ENCODE measurements at regions not wholly inside any gene's neighbourhood (a gene's known extent, or its start where the extent isn't known, plus 50 kb on each side); places are given as distances from the start of the nearest gene placed in this dataset.

GRCh38 chr13:88590574-88590973 lies 919.4 kb downstream of the SLITRK5 start:
- no peak overlapping the region for H3K27ac ChIP-seq (replicated peaks)
- H3K4me3 ChIP-seq (replicated peaks; ENCODE audit: insufficient read depth, low read length), result no peak overlapping the region
- TF ChIP-seq GABPA (IDR thresholded peaks at IDR 0.05; ENCODE audit: low read depth), result no peak
- TF ChIP-seq POLR2AphosphoS5 (IDR thresholded peaks at IDR 0.05; ENCODE audit: low read depth), result no peak
- no peak for TF ChIP-seq REST (IDR thresholded peaks at IDR 0.05; ENCODE audit: insufficient replicate concordance, low read depth)
- TF ChIP-seq SPI1 (IDR thresholded peaks at IDR 0.05; ENCODE audit: borderline replicate concordance, low read depth), result no peak
- no peak for TF ChIP-seq CTCF (IDR thresholded peaks at IDR 0.05; ENCODE audit: insufficient read depth, low read length)
- no peaks in the 10 kb centered on the region for H3K27me3 ChIP-seq (ENCODE audit: insufficient read depth, poor library complexity, severe bottlenecking)
- no peak for DNase-seq (ENCODE audit: low read depth in 1 of 2, low spot score in 1 of 2)

GRCh38 chr13:88592105-88592504 lies 920.9 kb downstream of the SLITRK5 start:
- Histone ChIP-seq H3K27ac (replicated peaks) (no peak overlapping the region), H3K4me3 (replicated peaks; ENCODE audit: insufficient read depth, low read length) (no peak overlapping the region), H3K27me3 (ENCODE audit: insufficient read depth, poor library complexity, severe bottlenecking) (no peaks in the 10 kb centered on the region)
- no peak for DNase-seq (ENCODE audit: low read depth in 1 of 2, low spot score in 1 of 2)
- no peak for TF ChIP-seq REST (IDR thresholded peaks at IDR 0.05; ENCODE audit: insufficient replicate concordance, low read depth)
- no peak for TF ChIP-seq CTCF (IDR thresholded peaks at IDR 0.05; ENCODE audit: insufficient read depth, low read length)
- no peak for TF ChIP-seq POLR2AphosphoS5 (IDR thresholded peaks at IDR 0.05; ENCODE audit: low read depth)
- TF ChIP-seq GABPA (IDR thresholded peaks at IDR 0.05; ENCODE audit: low read depth), result no peak
- no peak for TF ChIP-seq SPI1 (IDR thresholded peaks at IDR 0.05; ENCODE audit: borderline replicate concordance, low read depth)

GRCh38 chr13:88601949-88602348 lies 930.8 kb downstream of the SLITRK5 start:
- TF ChIP-seq POLR2AphosphoS5 (IDR thresholded peaks at IDR 0.05; ENCODE audit: low read depth), result no peak
- no peak for DNase-seq (ENCODE audit: low read depth in 1 of 2, low spot score in 1 of 2)
- Histone ChIP-seq H3K27me3 (ENCODE audit: insufficient read depth, poor library complexity, severe bottlenecking) (no peaks in the 10 kb centered on the region), H3K27ac (replicated peaks) (no peak overlapping the region), H3K4me3 (replicated peaks; ENCODE audit: insufficient read depth, low read length) (no peak overlapping the region)

GRCh38 chr13:88602786-88603777 lies 931.9 kb downstream of the SLITRK5 start:
- no peak overlapping the region for H3K27ac ChIP-seq (replicated peaks)

More at GRCh38 chr13:88602786-88603777, 931.9 kb downstream of the SLITRK5 start:
- no peaks in the 10 kb centered on the region for H3K27me3 ChIP-seq (ENCODE audit: insufficient read depth, poor library complexity, severe bottlenecking)
- TF ChIP-seq SPI1 (IDR thresholded peaks at IDR 0.05; ENCODE audit: borderline replicate concordance, low read depth) (no peak), POLR2AphosphoS5 (IDR thresholded peaks at IDR 0.05; ENCODE audit: low read depth) (no peak), GABPA (IDR thresholded peaks at IDR 0.05; ENCODE audit: low read depth) (no peak), CTCF (IDR thresholded peaks at IDR 0.05; ENCODE audit: insufficient read depth, low read length) (no peak), REST (IDR thresholded peaks at IDR 0.05; ENCODE audit: insufficient replicate concordance, low read depth) (no peak)
- DNase-seq (ENCODE audit: low read depth in 1 of 2, low spot score in 1 of 2), result no peak
- H3K4me3 ChIP-seq (replicated peaks; ENCODE audit: insufficient read depth, low read length), result no peak overlapping the region
